GM21367 (cell line): ENCODE measurements at regions not wholly inside any gene's neighbourhood (a gene's known extent, or its start where the extent isn't known, plus 50 kb on each side); places are given as distances from the start of the nearest gene placed in this dataset.

ENCODE experiments used
- ATAC-seq: cut with Tn5 transposase; IDR thresholded peaks from one replicate; pipeline ENCODE4 v1.9.1; 2021; ENCODE audit not compliant: unreplicated experiment

DNA sequence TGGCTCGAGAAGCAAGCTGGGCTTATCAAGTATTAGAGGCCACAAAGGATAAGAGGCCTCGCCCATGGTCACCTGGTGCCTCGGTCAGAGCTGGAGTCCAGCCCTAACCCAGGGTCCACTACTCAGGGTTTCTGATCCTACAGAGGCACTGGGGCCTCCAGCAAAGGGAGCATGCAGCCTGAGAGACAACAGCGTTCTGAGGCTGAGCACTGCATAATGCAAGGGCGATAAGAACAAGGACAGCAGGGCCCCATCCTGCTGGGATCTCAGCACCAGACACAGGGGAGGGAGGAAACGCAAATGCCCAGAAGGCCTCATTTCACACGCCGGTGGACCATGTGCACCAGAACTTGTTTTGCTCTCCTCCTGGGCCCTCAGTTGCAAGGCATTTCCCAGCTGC is 63.0 kb downstream of the C5orf15 start:
- no peak for ATAC-seq

DNA sequence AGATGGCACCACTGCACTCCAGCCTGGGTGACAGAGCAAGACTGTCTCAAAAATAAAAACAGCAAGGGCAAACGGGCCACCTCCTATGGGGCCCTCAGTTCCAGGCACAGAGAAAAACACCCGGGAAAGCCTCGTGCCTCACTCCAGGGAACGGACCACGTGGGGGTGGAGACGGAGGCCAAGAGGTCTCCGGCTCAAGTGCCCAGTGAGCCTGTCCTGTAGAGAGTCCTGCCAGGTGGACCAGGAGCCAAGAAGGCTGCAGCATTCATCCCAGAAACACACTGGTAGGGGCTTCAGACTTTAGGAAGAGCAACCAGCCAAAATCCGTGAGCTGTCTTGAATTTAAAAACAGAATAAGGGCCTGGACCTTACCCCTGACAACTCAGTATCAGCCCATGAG is 63.8 kb downstream of the C5orf15 start:
- ATAC-seq, result no peak

- ATAC-seq, result no peak
Measured at GRCh38 chr5:133902511-133903118, 65.8 kb downstream of the C5orf15 start.

DNA sequence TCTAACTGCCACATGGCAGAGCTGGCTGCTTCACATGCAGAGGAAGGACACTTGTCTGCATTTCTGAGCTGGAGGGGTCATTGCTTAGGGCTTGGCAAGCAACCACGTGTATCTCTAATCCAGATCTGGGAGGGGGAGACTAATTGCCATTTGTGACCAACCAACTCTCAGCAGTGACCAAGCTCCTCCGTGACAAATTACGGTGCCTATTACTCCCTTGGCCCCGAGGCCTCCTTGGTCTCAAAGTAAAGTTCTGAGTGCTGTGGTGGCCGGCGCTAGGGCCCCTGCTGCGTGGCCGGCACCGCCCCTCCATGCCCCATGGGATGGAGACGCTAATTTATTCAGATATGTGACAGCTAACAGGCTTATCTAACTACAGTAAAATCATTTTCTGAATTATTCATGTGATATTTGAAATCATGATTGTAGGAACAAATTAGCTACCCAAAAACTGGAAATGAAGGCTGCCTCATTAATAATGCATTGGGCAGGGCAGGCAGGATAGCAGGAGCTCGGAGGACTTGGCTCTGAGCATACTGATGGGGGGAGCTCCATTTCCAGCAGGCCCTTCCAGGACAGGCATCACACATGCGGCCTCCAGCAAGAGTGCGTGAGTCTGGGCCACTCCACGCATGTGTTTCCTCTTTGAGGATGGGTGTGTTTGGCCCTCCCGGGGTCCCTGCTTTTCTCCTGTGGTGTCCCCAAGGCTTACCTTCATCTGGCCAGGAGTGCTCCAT is 67.7 kb downstream of the C5orf15 start:
- no peak for ATAC-seq

DNA sequence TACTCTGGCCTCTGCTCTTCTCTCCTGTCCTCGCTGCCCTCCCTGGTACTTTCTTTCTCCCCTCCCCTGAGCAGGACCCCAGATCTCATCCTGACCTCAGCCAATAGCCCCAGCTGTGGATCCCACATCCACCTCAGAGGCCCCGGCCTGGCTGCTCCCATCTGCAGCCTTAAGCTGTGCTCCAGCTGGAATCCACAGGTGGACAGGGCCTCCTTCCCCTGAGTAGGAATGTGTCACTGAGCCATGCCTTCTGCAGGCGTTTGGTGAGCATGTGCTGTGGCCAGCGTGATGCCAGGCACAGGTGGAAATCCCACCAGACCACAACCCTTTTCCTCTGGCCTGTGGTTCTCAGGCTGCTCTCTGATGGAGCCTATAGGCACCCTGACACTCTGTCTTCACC is 68.9 kb downstream of the C5orf15 start:
- ATAC-seq, result no peak

DNA sequence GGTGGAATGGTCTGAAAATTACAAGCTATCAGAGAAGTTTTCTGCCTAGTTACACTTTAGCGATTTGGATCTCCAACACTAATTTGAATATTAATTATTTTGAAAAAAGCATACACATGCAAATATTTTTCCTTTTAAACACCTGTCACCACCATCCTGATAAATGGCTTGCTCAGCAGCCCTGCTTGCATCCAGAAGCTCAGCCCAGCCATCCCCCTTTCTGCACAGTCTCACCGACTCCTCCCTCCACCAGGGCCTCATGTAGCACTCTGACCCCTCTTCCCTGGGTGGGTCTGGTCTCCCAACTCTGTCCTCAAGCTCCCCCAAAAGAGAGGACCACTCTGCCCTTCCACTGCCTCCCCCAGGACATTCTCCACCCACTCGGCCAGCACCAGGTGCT is 70.0 kb downstream of the C5orf15 start:
- ATAC-seq, result no peak

DNA sequence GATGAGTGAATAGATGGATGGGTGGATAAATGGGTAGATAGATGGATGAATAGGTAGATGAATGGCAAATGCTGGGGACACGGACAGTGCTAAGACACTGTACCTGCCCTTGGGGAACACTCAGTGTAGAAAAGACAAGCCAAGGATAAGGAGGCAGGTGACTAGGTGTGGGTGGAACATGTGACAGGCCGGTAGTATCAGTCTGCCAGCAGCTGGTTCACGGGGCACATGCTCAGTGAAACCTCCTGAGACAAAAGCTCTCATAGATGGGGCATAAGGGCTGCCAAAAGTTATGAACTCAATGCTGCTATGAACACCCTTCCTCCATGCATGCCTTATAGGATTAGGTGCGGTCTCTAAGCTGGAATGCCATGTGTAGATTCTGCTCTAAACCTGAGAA is 71.0 kb downstream of the C5orf15 start:
- ATAC-seq, result no peak

- ATAC-seq, result no peak
Measured at GRCh38 chr5:133896873-133897272, 71.6 kb downstream of the C5orf15 start.

- no peak for ATAC-seq
Measured at GRCh38 chr5:133895979-133896845, 72.2 kb downstream of the C5orf15 start.

DNA sequence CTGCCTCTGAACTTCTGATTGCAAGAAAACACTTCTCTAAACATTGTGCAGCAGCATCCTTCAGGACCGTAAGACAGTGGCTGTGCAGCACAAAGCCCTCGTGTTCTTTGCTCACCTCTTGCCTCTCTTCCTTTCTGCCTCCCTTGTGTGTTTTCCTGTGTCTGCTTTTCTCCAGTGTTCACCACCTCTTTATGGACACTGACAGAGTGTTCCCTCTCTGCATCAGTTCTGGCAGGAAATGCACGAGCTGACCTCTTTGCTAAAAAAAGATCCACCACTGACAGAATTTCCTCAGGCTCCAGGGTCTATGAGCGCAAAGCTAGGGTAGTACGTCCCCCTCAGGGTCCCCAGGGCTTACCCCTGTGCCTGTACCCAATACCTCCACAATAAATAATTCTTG is 74.3 kb downstream of the C5orf15 start:
- no peak for ATAC-seq

GRCh38 chr5:133892774-133893173 is 75.7 kb downstream of the C5orf15 start:
- ATAC-seq, result no peak

- no peak for ATAC-seq
Measured at GRCh38 chr5:133892306-133892705, 76.1 kb downstream of the C5orf15 start.

- no peak for ATAC-seq
Measured at GRCh38 chr5:133891390-133891789, 77.0 kb downstream of the C5orf15 start.

- ATAC-seq, result no peak
Measured at GRCh38 chr5:133890776-133891280, 77.6 kb downstream of the C5orf15 start.

GRCh38 chr5:133890314-133890713 is 78.1 kb downstream of the C5orf15 start:
- ATAC-seq, result no peak

DNA sequence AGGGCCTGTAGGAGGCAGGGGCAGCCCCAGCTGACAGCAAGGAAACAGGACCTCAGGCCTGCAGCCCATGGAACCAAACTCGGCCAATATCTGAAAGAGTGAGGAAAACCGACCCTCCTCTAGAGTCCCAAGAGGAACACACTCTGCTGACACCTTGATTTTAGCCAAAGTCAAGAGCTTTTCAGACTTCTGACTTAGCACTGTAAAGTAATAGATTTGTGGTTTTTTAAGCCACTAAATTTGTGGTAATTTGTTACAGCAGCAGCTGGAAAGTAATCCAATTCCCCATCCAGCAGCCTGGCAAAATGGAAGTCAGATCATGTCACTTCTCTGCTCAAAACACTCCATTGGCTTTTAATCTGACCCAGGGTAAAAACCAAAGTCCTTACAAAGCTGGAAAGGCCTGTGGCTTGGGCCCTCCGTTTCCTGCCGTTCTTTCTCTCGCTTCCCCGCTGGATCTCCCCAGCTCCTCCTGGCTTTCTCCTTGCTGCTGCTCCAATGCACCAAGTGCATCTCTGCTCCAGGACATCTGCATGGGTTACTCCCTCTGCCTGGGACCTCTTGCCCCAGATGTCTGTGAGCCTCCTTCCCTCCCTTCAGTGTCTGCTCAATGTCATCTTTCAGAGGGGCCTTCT is 79.0 kb downstream of the C5orf15 start:
- ATAC-seq, result no peak

DNA sequence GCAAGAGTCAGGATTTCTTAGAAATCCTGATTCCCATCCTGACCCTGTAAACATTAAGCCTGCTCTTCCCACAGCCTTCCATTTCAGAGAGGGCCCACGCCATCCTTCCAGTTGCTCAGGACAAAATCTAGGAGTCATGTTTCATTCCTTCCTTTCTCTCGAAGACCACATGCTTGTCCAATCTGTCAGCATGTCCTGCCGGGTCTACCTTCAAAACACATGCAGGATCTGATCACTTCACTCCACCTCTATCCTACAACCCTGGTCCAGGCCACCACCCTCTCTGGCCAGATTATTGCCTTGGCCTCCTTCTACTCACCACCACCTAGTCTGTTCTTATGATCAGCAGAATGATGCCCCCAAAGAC is 79.8 kb downstream of the C5orf15 start:
- ATAC-seq, result no peak

GRCh38 chr5:133885566-133885965 is 82.9 kb downstream of the C5orf15 start:
- no peak for ATAC-seq

DNA sequence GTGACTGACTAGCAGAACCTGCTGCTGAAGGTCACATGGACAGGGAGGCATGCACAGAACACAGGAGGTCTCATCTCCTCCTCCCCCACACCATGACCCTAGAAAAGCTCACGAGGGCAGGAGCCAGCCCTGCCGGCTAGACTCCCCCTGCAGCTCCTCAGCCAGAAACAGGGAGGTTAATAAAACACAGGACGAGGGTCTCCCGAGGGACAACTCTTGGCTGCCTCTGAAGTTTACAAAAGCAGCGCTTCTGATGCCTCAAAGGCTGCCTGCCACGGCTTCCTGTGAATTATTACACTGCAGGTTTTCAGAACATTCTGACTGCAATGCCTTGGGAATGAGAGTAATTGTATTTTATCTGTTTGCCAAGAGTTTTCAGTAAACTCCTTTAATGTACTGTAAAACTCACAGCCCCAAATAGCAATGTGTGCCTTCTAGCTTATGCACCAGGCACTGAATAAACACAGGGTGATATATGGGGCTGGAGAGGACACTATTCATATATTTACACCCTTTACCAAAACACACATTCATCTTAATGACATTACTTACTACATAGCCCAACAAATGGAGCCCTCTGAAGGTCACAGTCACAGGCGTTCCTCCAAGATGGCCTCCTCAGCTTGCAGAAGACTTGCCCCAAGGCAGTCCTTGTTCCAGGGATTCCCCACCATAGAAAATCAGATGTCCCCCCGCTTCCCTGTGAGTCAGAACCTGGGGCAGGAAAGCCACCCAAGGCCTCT is 83.7 kb downstream of the C5orf15 start:
- no peak for ATAC-seq

DNA sequence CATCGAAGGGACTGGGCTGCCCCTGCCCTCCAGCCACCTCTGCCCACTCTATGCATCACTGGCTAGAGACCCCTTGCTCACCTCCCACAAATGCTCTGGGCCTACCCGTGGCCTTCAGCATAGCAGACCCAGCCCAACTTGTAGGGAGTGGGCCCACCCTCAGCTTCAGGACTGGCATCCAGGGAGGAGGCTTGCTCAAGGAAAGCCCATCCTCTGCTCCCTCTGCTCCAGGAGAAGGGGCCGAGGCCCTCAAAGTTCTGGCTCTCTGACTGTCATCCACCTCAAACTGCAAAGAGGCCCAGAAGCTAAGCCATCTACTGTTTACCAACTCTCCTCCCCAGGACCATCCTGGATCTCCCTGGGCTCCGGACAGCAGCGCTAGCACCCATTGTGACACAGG is 84.5 kb downstream of the C5orf15 start:
- ATAC-seq, result no peak

GRCh38 chr5:133882846-133883245 is 85.6 kb downstream of the C5orf15 start:
- ATAC-seq, result no peak
